HG02970 (cell line): ENCODE measurements at regions not wholly inside any gene's neighbourhood (a gene's known extent, or its start where the extent isn't known, plus 50 kb on each side); places are given as distances from the start of the nearest gene placed in this dataset.

Experiments used
- ATAC-seq: cut with Tn5 transposase; IDR thresholded peaks from one replicate; pipeline ENCODE4 v1.9.1; 2021; ENCODE audit warnings: mild to moderate bottlenecking, moderate library complexity, moderate number of reproducible peaks; ENCODE audit not compliant: unreplicated experiment, low FRiP score

DNA sequence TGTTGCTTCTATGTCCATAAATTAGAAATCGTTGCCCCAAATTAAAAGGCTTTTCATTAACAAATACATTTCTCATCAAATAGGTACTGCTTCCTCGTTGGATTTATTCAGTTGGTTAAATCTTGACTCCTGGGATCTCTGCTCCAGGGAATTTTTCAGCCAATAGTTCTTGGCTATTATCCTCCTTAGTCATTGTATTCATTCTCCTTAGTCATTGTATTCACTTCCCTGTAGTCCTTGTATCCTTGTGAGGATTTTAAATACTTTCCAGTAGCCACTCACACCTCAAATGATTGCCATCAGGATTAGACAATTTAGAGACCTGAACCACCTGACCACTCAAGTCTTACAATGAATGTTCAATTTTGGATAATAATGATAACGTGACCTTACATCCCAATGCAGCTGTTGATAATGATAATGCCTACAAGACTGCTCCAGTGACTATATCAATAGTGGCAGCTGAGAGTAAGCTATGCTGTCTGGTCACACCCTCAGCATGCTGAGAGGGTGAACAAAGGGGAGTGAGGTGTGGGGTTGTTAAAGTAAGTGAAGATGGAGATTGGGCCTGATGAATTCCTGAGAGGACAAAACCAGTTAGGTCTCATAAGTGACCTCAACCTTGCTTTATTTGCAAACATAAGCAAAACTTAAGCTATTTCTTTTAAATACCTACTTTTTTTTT lies 193.7 kb upstream of the RTL1 start:
- ATAC-seq: no peak

DNA sequence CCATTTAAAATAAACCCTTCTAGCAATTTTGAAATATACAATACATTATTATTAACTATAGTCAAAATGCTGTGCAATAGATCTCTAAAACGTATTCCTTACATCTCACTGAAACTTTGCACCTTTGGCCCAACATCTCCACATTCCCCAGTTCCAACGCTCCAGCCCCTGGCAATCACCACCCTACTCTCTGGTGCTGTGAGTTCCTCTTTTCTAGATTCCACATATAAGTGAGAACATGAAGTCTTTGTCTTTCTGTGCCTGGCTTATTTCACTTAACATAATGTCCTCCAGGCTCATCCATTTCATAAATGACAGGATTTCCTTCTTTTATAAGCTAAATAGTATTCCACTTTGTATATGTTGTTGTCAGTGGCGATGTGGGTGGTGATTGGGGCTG lies 194.7 kb upstream of the RTL1 start:
- ATAC-seq: no peak

DNA sequence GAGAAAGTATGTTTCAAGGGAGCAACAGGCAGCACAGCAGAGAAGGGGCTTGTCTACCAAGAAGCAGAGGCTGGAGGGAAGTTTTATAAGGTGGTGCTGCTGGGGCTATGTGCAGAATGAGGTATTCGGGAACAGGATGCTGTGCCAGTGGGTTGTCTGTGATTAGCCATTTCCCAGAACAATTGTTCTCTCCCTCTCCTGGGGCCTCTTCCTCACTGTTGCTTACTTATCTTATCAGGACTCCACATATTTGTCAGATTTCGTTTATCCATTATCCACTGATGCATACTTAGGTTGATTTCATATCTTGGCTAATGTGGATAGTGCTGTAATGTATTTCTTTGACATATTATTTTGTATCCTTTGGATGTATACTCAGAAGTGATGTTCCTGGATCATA lies 195.1 kb upstream of the RTL1 start:
- ATAC-seq: no peak

DNA sequence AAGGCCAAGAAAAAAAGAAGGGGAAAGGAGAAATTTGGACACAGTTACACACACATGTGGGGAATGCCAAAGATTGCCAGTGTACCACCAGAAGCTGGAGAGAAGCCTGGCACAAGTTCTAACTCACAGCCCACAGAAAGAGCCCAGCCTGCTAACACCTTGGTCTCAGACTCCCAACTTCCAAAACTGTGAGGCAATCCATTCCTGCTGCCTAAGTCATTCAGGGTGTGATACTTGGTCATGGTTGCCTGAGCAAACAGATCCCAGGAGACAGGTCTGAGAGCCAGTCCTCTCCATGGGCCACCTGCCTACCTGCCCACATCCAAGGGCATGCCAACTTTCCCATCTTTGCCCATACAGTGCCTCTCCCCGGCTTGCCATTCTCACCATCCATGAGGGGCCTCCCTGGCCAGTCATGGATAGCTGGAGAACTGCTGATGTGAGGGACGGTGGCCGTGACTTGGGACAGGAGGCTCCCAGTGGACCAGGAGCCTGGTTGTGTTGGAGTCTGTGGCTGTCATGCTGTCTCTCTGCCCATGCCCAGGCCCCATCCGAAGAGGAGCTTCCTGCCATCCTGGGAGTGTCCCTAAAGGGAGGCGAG lies 198.0 kb upstream of the RTL1 start:
- no peak for ATAC-seq

DNA sequence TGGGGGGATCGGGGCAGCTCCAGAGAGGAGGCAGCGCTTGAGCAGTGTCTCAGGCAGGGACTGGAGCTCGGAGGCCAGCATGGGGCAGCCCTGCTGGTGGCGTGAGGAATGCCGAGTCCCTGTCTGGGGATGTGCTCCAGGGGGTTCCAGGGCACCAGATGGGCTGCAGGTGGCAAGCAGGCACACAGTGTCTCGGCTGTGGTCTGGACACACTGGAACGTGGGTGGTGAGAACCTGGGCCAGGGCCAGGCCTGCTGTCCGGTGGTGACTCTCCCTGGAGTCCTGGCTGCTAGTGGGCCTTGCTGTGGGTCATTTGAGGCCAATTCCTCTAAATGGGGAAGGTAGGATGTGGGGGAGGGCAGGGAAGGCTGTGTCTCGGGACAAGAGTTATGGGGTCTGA lies 199.4 kb upstream of the RTL1 start:
- ATAC-seq: no peak

DNA sequence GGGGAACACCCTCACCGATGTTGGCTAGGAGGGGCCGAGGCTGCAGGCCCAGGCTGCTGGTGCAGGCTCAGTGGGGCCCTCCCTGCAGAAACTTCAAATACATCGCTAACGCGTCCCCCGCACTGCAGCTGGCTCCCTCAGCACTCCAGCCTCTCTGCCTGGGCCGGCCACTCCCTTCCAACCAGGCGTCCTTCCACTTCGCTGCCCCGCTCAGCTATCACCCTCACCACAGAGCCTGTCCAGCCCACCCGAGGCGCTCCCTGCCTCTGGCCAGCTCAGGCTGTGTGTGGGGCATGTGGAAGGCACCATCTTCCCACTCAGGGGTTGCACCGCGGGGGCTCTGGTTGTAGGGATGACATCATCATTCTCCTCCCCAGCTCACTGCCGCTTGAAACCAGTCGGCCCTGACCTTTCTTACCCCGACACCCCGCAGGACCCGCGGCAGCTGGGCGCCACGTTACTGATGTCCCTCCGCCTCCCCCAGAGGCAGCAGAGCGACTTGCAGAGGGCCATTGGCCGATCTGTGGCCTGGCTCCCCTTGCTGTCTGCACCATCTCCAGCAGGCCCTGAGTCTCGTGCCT lies 199.9 kb upstream of the RTL1 start:
- ATAC-seq: no peak

DNA sequence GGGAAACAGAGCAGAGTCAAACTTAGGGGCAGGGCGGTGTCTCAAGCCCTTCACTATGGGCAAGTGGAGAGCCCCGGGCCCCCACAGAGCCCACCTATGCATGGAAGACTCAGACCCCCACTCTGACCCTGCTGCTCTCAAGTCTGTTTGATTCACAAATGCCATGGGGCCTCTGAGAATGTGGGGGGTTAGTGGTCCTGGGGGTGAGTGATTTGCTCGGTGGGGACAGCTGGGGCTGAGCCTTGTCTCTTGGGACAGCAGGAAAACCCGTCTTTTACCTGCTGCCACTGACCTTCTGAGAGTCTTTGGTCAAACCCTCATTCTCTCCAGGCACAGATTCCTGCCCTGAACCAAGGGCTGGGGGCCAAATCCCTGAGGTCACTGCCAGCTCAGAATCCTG lies 201.0 kb upstream of the RTL1 start:
- ATAC-seq: no peak

DNA sequence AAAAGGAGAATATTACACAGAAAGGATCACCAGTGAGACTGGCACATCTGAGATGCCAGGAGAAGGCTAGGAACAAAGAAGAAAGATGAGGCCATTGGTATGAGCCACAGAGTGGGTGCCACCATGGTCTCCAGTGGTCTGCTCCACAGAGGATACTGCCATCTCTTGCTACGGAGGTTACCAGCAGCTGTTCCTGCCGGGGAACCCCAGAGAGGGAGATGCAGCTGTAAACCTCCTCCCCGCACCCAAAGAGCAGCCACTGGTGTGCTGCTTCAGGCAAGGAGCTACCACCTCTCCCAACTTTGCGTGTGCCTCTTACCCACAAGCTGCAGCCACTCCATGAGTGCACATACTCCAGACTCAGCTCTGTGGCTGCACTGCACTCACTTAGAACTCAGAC lies 201.5 kb upstream of the RTL1 start:
- no peak for ATAC-seq

DNA sequence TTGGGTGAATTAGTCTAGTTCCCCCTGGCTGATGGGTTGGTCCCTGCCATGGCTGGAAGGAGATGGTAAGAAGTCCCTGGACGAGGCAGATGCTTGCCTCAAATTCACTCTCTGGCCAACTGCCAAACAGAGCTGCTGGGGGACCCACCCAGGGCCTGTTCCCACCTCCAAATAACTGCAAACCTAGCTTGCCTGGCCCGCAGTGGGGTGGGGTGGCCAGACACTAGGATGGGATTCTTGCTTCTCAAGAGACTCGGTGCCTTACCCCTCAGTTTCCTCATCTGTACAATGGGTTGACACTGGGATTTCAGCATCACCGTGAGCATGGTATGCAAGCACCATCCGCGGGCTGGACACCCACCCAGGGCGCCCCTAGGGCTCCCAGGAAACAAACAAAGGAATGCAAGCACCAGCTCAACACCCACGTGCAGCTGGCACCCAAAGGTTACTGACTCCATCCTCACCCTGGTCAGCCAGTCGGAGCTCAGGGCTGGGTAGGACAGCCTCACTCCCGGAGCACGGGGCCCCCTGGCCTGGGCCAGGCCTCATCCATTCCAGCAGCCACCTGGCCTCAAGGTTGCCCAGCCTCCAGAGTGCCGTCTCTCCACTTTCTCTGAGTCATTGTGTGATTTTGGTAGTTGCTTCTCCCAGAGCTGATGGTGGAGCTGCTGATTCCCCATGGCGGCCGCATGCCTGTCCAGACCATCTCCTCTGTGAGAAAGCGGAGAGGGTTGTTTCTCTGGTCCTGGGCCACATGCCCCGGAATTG lies 205.2 kb upstream of the RTL1 start:
- ATAC-seq: no peak

DNA sequence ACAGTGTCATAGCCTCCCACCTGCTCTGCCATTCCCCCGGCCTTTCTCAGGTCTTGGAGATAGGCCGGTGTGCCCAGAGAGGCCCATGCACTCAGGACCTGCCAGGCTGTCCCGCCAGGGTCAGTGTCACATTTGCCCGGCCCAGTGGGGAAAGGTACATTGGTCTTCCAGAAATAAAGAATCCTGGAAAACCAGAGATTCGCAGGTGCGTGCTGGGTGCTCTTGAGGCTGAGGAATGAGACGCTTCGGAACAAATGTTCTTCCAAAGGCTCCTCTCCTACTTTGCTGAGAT lies 205.8 kb upstream of the RTL1 start:
- ATAC-seq: no peak

DNA sequence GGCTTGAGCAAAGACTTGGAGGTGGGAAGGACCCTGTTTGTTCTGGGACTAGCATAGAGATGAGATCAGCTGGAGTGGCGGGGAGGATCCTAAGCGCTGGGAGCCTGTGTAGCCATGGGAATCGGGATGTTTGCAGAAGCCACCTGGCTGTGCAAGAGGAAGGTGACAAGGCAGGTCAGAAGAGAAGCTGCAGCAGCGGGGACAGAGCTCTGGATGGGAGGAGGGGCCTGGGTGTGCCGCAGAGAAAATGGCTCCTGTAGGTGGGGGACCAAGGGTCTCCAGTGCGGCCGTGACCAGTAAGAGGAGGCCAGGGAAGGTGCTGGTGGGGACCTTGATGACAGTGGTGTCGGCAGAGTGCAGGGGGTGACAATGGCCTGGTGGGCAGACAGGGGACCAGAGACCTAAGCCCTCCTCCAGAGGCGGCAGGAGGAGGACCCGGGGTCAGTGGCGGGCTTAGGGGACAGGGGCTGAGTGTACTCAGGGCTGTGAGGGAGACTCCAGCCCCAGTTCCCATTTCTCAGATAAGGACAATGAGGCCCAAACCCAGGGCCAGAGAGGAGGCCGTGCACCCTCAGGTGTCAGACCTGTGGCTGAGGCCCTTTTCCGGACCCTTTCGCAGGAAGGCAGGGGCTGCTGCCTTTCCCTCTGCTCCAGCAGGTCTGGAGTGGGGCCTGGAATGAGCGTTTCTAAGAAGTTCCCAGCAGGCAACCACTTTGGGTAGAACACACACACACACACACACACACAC lies 206.6 kb upstream of the RTL1 start:
- no peak for ATAC-seq

DNA sequence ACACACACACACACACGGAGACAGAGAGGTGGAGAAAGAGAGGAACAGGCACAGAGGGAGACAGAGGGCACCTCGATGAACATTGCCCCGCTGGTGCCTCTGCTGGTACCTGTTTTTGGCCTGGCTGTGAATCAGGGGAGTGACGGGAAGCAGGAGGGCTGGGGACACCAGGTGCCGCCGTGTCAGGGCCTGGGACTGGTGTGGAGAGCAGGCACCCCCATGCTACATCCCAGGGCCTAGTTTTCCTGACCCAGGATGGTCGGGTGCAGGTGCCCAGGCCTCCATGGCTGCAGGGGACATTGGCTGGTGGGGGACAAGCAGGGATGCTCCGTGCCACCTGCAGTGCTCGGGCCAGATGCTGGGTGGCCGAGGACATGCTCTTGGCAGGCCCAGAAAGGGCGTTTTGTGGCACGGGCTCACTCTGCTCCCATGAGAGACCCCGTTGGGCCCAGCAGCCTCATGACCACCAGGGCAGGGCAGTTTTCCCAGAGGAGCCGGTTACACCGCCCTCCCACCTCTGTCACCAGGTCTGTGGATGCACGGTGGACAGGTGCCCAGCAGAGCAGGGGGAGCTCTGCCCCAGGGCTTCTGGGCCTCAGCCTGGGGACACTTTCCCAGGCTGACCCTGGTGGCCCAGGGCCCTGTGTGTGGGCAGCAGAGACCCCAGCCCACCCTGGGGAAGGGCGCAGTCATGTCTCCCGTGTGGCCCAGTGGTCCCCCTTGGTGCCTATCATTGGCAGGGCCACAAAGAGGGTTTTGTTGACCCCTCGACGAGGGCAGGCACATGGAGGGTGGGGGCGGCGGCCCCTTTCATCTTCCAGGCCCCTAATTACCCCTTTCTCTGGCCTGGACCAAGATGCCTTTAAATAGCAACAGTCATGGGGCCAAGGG lies 207.5 kb upstream of the RTL1 start:
- no peak for ATAC-seq

DNA sequence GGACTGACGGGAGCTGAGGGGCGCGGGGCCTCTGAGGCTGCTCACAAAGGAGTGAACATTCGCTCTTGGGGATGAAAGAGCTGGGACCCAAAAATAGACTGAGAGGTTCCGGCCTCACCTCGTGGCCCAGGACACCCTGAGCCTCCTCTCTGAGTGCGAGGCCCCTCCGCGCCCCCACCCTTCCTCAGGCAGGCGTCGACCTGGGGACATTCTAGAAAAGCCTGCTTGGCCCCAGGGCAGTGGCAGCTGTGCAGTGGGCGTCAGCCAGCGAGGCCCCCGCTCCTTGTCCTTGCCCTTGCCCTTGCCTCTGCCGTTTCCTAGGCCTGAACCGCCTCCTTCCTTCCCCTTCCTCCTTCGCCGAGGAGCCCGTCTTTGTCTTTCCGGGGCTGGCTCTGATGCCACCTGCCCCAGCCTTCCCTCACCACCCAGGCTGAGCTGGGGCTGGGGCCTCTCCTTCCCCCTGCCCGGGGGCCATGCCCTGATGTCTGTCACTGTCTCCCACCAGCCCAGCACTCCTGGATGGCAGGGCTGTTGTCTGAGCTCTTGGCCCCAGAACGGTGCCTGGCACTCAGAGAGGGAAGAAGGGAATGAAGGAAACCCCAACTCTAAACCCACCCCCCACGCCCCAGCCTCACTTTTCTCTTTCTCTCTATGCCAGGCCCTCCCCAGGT lies 208.2 kb upstream of the RTL1 start:
- ATAC-seq: no peak

DNA sequence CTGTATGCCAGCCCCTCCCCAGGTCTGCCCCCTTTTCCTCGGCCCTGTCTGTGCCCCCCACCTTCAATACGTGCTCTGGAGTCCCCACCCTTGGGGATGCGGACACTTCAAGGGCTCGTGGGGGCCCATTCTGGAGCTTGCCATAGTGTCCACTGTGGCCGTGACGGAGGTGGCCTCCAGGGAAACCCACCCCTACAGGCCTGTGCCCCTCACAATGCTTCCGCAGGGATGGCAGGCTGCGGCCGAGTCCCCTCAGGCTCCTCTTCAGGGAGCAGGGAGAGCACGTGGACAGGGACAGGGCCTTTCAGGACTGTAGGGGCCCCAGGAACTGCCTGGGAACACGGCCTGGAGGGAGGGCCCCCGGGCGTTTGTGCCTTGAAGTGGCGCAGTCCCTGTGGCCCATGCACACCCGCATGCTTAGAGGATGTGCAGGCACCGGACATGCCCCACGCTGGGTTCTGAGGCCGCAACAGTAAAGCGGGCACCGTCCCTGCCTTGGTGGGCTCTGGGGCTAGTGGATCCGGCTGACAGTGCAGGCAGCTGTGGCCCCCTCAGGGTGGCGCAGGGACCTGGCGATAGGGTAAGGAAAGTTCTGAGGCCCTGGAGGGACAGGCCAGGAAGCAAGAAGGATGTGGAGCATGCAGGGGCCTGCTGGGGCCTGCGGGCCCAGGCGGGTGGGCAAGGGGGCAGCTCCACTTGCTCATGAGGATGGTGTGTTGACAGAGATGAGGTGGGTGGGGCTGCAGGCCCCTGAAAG lies 209.0 kb upstream of the RTL1 start:
- ATAC-seq: no peak

DNA sequence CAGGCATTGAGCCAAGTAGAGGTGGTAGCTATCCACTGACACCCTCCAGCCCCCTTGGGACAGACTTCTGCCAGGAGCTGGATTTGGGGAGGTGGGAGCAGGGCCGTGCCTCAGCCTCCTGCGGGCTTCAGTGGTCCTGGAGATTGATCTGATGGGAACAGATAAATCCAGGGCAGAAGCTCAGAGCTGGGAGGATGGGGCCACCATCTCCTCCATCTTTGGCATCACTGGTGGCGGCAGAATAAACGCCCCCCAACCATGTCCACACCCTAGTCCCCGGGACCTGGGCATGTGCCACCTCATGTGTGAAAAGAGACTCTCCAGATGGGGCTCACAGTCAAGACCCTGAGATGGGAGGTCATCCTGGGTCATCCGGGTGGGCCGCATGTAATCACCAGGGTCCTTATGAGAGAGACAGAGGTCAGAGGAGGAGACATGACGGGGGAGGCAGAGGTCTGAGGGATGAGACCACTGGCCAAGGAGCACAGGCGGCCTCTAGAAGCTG lies 209.6 kb upstream of the RTL1 start:
- no peak for ATAC-seq

DNA sequence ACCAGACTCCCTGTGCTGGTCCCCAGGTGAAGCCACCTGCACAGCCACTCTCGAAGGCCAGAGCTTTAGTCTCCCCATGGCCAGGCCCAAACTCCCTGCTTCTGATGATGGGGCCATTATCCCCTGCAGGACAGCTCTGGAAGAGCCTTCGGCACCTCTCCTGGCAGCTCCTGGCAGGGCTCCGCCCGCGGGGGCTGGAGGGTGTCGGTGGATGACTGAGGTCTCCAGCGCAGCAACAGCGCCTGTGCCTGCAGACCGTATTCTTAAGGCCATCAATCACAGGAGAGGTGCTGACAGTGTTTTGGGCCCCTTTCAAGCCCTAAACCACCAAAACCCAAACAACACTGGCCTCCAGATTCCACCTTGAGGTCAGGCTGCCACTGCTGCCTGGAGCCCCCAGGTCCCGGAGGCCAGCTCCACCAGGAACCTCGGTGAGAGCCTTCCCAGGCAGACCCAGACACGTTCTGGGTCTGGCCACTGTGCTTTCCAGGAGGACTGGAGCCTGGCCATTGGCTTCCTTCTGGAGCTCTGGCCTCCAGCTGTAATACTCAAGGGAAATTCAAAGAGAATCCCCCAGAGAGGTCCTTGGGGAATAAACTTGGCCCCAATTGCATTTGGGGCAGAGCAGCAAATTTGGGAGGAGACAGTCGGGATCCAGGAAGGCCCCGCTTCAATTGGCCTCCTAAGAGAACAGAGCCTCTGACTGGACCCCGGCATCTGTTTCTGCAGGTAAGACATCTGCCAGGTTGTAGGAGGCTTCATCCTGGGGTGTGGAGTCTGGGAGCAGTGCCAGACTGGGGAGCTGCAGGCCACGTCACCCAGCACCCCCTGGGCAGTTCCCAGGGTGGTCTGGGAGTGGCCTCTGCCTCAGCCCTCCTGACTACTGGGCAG lies 210.6 kb upstream of the RTL1 start:
- no peak for ATAC-seq

DNA sequence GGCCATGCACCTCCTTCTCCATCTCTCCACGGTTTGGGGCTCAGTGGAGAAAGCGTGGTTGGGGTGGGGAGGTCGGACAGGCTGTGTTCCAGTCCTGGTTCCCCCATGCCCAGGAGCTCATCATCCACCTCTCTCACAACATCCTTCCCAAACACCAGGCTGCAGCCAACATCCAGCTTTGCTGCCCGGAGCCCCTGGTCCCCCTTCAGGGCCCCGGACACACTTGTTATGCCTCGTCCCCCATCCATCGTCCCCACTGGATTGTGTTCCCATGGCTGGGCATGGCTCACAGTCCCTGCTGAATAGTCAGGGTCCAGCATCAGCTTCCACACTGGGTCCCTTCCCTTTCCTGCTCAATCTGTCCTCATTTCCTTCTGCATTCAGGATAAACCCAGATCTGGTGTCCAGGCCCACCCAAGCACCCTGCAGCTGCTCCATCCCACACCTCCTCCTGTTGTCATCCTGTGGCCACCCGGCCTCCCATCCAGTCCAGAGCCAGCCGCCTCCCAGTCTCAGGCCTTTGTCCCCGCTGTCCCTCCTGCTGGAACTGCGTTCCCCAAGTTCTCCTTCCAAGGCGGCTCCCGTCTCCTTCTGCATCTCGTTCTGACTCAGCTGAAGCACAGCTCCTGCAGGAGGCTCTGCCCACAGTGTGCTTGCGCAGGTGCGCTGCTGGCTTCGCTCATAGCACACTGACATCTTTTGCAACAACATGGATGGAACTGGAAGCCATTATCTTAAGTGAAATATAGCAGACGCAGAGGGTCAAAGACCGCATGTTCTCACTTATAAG lies 211.4 kb upstream of the RTL1 start:
- ATAC-seq: no peak
